ENCODE measurements at regions not wholly inside any gene's neighbourhood (a gene's known extent, or its start where the extent isn't known, plus 50 kb on each side); places are given as distances from the start of the nearest gene placed in this dataset.
"Not testable (repeated sequence)": the region's sequence is repeated elsewhere in the genome, so short reads cannot be mapped to it uniquely, and the experiment has no call there.

GRCh38 chr9:26220367-26220766 is 542.1 kb upstream of the TUSC1 start:
- CTCF ChIA-PET = no interaction called here
- intact Hi-C loops (cut with micrococcal nuclease) = no loop called here
- no peak for DNase-seq

DNA sequence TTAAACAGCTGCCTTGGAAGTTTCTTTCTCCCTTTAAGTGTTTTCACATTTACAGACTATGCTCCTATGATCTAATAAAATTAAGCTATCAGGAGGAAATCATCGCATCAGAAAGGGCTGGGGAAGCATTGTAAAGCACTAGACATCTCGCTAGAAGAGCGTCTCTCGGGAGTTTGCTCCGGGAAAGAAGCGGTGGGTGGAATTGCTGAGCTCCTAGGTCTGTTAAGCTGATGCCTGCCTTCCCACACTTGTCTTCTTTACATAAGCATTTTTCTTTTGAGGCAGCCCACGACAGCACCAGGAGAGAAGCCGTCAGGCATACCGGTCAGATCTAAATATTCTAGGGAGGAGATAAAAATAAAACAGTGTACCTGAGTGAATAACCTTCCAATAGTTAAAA is 541.7 kb upstream of the TUSC1 start:
- intact Hi-C loops (cut with micrococcal nuclease) = no loop called here
- POLR2A ChIA-PET = interaction anchor here (0.7 kb wide), 1 partner anchor 1437 kb away, joined by 3 read pairs; no protein-coding TSS in a partner anchor
- Mint-ChIP-seq H3K4me1 (ENCODE audit: low read depth) (no peaks in the 10 kb centered on the region), H3K9me3 (peaks cover 8% of the 10 kb centered on the region), H3K27ac (no peak overlapping the region), H3K4me3 (no peak overlapping the region), H3K36me3 (ENCODE audit: low read depth) (no peaks in the 10 kb centered on the region), H3K27me3 (no peaks in the 10 kb centered on the region)
- CTCF ChIA-PET = no interaction called here
- TF ChIP-seq, protein P1, sequence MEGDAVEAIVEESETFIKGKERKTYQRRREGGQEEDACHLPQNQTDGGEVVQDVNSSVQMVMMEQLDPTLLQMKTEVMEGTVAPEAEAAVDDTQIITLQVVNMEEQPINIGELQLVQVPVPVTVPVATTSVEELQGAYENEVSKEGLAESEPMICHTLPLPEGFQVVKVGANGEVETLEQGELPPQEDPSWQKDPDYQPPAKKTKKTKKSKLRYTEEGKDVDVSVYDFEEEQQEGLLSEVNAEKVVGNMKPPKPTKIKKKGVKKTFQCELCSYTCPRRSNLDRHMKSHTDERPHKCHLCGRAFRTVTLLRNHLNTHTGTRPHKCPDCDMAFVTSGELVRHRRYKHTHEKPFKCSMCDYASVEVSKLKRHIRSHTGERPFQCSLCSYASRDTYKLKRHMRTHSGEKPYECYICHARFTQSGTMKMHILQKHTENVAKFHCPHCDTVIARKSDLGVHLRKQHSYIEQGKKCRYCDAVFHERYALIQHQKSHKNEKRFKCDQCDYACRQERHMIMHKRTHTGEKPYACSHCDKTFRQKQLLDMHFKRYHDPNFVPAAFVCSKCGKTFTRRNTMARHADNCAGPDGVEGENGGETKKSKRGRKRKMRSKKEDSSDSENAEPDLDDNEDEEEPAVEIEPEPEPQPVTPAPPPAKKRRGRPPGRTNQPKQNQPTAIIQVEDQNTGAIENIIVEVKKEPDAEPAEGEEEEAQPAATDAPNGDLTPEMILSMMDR (IDR thresholded peaks at IDR 0.05) = no peak
- DNase-seq = no peak
- ATAC-seq = no peak

More at GRCh38 chr9:26220367-26220766, 542.1 kb upstream of the TUSC1 start:
- H3K9me3 Mint-ChIP-seq = peaks cover 8% of the 10 kb centered on the region
- H3K36me3 Mint-ChIP-seq (ENCODE audit: low read depth) = no peaks in the 10 kb centered on the region
- H3K4me1 Mint-ChIP-seq (ENCODE audit: low read depth) = no peaks in the 10 kb centered on the region
- H3K27me3 Mint-ChIP-seq = no peaks in the 10 kb centered on the region
- TF ChIP-seq, protein P1 (IDR thresholded peaks at IDR 0.05) = no peak
- POLR2A ChIA-PET = no interaction called here
- no peak overlapping the region for H3K4me3 Mint-ChIP-seq
- H3K27ac Mint-ChIP-seq = no peak overlapping the region
- no peak for ATAC-seq

GRCh38 chr9:26216702-26217101 is 538.5 kb upstream of the TUSC1 start:
- intact Hi-C loops (cut with micrococcal nuclease) = no loop called here
- Mint-ChIP-seq H3K27ac (no peak overlapping the region), H3K27me3 (no peaks in the 10 kb centered on the region), H3K9me3 (peaks cover 12% of the 10 kb centered on the region), H3K4me3 (no peak overlapping the region), H3K4me1 (ENCODE audit: low read depth) (no peaks in the 10 kb centered on the region), H3K36me3 (ENCODE audit: low read depth) (no peaks in the 10 kb centered on the region)
- CTCF ChIA-PET = no interaction called here
- ATAC-seq (no peak), DNase-seq (no peak)
- TF ChIP-seq, protein P1 (IDR thresholded peaks at IDR 0.05) = no peak
- POLR2A ChIA-PET = no interaction called here

DNA sequence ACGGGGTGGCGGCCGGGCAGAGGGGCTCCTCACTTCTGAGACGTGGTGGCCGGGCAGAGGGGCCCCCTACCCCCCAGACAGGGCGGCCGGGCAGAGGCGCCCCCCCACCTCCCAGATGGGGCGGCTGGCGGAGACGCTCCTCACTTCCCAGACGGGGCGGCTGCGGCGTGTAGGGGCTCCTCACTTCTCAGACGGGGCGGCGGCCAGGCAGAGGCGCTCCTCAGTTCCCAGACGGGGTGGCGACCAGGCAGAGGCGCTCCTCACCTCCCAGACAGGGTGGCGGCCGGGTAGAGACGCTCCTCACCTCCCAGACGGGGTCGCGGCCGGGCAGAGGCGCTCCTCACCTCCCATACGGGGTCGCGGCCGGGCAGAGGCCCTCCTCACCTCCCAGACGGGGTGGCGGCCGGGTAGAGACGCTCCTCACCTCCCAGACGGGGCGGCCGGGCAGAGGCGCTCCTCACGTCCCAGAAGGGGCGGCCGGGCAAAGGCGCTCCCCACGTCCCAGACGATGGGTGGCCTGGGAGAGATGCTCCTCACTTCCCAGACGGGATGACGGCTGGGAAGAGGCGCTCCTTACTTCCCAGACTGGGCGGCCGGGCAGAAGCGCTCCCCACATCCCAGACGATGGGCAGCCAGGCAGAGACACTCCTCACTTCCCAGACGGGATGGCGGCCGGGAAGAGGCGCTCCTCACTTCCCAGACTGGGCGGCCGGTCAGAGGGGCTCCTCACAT is 536.6 kb upstream of the TUSC1 start:
- DNase-seq; CTCF ChIA-PET; H3K27ac Mint-ChIP-seq; POLR2A ChIA-PET; H3K4me3 Mint-ChIP-seq; H3K4me1 Mint-ChIP-seq (ENCODE audit: low read depth); H3K36me3 Mint-ChIP-seq (ENCODE audit: low read depth); ATAC-seq; intact Hi-C loops (cut with micrococcal nuclease); H3K27me3 Mint-ChIP-seq: not testable (repeated sequence)
- H3K9me3 Mint-ChIP-seq = peaks cover 16% of the 10 kb centered on the region

DNA sequence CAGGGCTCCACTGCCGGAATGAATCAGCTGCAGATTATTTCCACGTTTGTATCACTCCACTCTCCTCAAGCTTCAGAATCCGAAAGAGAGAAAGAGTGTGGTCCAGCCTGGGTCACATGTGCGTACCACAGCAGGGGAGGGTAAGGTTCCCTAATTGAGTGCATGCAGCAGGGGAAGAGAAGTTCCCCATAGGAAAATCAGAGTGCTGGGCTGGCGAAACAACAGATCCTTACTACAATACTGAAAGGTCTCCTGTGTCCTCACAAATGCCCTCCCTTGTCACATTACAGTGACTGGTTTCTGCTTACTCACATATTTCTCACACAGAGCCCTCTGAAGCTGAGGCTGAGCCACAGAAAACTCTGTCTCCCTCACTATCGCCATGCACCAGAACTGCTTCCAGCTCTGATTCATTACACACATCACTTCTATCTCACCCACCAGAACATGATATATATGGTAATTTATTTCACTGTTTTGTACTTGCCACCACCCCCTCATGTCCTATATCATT is 532.2 kb upstream of the TUSC1 start:
- Mint-ChIP-seq H3K4me1 (ENCODE audit: low read depth) (no peaks in the 10 kb centered on the region), H3K4me3 (no peak overlapping the region), H3K9me3 (peaks cover 9% of the 10 kb centered on the region), H3K27ac (no peak overlapping the region), H3K27me3 (no peaks in the 10 kb centered on the region), H3K36me3 (ENCODE audit: low read depth) (no peaks in the 10 kb centered on the region)
- intact Hi-C loops (cut with micrococcal nuclease) = no loop called here
- POLR2A ChIA-PET = no interaction called here
- DNase-seq = no peak
- CTCF ChIA-PET = no interaction called here
- no peak for ATAC-seq
- TF ChIP-seq, protein P1 (IDR thresholded peaks at IDR 0.05) = no peak
